ENCODE measurements at regions not wholly inside any gene's neighbourhood (a gene's known extent, or its start where the extent isn't known, plus 50 kb on each side); places are given as distances from the start of the nearest gene placed in this dataset.
"Not testable (repeated sequence)": the region's sequence is repeated elsewhere in the genome, so short reads cannot be mapped to it uniquely, and the experiment has no call there.

DNA sequence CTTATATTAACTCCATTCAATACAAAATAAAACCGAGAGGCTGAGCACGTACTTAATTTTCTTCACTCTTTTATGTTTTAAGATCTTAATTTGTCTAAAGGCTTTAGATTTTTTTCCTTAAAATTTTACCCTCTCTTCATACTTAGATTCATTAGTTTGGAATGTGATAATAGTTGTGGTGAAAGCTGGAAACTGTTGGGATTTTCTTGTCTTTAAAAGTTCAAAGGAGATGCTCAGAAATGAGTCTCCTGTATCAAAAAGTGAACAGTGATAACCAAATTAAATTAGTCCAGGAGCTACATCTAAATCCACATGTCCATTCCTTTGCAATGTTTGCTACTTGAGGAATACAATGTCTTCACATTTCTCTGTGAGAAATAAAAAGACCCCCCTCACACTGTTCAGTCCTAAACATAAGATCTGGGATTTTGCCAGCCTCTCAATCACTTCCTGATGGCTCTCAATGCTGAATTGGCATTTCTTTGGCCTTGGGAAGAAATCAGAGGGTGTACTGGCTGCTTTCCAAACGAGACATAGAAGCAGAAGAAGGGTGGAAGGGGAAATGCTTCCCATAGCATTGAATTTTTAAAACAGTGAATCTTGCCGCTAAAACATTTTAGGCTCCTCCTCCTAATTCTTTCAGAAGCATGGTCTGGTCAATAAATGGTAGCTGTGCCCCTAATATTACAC is 245.0 kb downstream of the SHOX2 start:
- Mint-ChIP-seq H3K27ac (no peak overlapping the region), H3K27me3 (no peaks in the 10 kb centered on the region), H3K9me3 (no peaks in the 10 kb centered on the region), H3K4me3 (no peak overlapping the region), H3K36me3 (ENCODE audit: insufficient read depth) (no peaks in the 10 kb centered on the region), H3K4me1 (ENCODE audit: low read depth in 2 of 2) (no peaks in the 10 kb centered on the region)
- DNase-seq (no peak), ATAC-seq (replicated peaks) (no peak)

DNA sequence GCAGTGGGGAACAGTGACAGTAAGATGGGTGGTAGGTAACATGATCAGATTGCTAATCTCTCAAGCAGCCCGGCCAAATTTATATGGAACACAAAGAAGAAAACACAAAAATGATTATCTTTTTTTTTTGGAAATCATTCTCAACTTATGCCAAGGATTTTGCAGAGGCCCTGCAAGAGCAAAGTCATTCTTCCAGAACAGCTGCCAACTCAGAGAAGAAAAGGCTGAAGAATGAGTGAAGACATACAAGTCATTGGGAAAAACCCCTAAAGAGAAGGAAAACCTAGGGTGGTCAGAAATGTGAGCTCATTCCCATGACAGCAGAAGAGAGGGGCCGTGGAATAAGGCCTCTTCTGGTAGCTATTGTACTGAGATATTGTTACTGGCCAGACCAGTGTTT is 246.7 kb downstream of the SHOX2 start:
- no peaks in the 10 kb centered on the region for H3K27me3 Mint-ChIP-seq
- no peak overlapping the region for H3K4me3 Mint-ChIP-seq
- DNase-seq (no peak), ATAC-seq (replicated peaks) (no peak)
- H3K27ac Mint-ChIP-seq = no peak overlapping the region
- no peaks in the 10 kb centered on the region for H3K9me3 Mint-ChIP-seq
- H3K36me3 Mint-ChIP-seq (ENCODE audit: insufficient read depth) = no peaks in the 10 kb centered on the region
- no peaks in the 10 kb centered on the region for H3K4me1 Mint-ChIP-seq (ENCODE audit: low read depth in 2 of 2)

DNA sequence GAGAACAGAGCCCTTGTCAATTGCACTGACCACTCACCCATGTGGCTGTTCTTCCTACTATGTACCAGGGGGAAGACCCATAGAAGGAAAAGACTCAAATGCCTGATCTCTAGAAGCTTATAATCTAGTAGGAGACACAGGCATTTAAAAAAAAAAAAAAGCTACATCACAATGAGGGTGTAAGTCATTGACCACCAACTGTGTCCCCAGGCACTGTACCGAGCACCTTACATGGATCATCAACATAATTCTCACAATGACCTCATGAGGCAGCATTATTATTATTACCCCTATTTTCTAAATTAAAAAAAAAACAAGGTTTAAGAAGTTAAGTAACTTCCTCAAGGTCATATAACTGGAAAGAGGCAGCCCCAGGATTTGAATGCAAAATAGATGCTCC is 247.4 kb downstream of the SHOX2 start:
- Mint-ChIP-seq H3K4me3 (no peak overlapping the region), H3K9me3 (no peaks in the 10 kb centered on the region), H3K27ac (no peak overlapping the region), H3K27me3 (no peaks in the 10 kb centered on the region), H3K36me3 (ENCODE audit: insufficient read depth) (no peaks in the 10 kb centered on the region), H3K4me1 (ENCODE audit: low read depth in 2 of 2) (no peaks in the 10 kb centered on the region)
- ATAC-seq (replicated peaks) (no peak), DNase-seq (no peak)

DNA sequence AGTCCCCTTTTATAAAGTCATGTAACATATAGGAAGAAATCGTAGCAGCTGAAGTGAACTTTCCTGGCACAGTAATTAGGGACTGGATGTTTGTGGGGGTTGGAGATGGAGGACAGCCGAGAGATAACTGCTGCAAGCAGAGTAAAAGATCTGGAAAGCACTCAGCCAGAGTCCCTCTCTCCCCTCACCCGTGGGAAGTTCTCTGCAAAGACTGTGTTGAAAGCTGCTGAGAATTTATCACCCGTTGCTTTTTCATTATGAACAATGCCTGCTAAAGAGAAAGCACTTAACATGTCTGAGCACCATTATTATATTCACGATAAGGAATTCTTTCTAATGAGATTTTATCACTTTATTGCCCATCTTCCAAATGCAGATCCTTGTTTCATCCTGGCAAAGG is 248.8 kb downstream of the SHOX2 start:
- DNase-seq (no peak), ATAC-seq (replicated peaks) (no peak)
- H3K27ac Mint-ChIP-seq = no peak overlapping the region

DNA sequence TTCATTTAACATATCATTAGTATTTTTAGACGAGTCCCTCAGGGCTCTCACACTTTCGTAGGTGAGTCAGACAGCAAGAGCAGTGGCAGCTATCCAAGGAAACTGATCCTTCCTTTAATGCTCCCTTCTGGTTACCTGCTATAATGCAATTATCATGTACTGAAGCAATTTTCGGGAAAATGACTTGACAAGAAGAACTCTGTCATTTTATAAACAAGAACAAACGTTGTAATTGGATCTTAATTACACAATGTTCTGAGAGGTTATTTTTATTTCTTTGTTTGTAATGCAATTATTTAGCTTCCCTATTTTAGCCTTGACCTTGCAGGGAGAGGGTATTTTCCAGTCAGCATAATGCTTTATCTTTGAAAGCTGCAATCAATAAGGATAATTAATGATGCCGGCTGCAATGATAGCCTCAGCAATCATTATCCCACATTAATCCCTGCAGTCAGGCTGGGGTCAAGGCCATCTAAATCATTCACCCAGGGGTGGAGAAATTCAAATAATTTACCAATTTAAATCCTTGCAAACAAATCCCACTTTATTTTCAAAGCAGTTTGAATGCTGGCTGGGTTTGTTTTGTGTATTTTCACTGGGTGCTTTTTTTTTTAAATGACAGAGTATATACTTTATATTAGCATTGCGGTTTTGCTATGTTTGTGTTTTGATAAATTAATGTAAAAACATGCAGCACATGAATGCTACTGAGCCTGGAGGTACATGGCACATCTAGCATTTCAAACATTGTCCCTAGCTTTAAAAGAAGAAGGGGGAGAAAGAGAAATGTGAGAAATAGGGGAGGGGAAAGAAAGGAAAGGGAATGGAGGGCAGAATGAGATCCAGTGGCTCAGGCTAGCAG is 249.9 kb downstream of the SHOX2 start:
- Mint-ChIP-seq H3K4me1 (ENCODE audit: low read depth in 2 of 2) (no peaks in the 10 kb centered on the region), H3K27ac (no peak overlapping the region), H3K9me3 (no peaks in the 10 kb centered on the region), H3K27me3 (no peaks in the 10 kb centered on the region), H3K36me3 (ENCODE audit: insufficient read depth) (no peaks in the 10 kb centered on the region), H3K4me3 (no peak overlapping the region)
- ATAC-seq (replicated peaks) (no peak), DNase-seq (no peak)

More for the DNA sequence above, 248.8 kb downstream of the SHOX2 start:
- H3K27me3 Mint-ChIP-seq = no peaks in the 10 kb centered on the region
- no peaks in the 10 kb centered on the region for H3K9me3 Mint-ChIP-seq
- no peaks in the 10 kb centered on the region for H3K36me3 Mint-ChIP-seq (ENCODE audit: insufficient read depth)
- no peaks in the 10 kb centered on the region for H3K4me1 Mint-ChIP-seq (ENCODE audit: low read depth in 2 of 2)
- H3K4me3 Mint-ChIP-seq = no peak overlapping the region

DNA sequence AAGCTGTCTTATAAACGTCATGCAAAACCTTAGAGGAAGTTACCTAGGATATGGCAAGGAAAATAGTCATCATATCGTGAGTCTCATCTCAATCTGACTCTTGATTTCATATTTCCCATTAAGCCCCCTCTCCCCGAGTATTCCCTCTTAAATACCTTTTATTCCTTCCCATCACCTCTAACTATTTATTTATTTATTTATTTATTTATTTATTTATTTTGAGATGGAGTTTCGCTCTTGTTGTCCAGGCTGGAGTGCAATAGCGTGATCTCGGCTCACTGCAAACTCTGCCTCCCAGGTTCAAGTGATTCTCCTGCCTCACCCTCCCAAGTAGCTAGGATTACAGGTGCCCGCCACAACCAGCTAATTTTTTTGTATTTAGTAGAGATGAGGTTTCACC is 260.4 kb downstream of the SHOX2 start:
- DNase-seq; H3K4me3 Mint-ChIP-seq; H3K36me3 Mint-ChIP-seq (ENCODE audit: insufficient read depth); H3K27me3 Mint-ChIP-seq; H3K4me1 Mint-ChIP-seq (ENCODE audit: low read depth in 2 of 2); H3K27ac Mint-ChIP-seq; ATAC-seq (replicated peaks); H3K9me3 Mint-ChIP-seq: not testable (repeated sequence)

DNA sequence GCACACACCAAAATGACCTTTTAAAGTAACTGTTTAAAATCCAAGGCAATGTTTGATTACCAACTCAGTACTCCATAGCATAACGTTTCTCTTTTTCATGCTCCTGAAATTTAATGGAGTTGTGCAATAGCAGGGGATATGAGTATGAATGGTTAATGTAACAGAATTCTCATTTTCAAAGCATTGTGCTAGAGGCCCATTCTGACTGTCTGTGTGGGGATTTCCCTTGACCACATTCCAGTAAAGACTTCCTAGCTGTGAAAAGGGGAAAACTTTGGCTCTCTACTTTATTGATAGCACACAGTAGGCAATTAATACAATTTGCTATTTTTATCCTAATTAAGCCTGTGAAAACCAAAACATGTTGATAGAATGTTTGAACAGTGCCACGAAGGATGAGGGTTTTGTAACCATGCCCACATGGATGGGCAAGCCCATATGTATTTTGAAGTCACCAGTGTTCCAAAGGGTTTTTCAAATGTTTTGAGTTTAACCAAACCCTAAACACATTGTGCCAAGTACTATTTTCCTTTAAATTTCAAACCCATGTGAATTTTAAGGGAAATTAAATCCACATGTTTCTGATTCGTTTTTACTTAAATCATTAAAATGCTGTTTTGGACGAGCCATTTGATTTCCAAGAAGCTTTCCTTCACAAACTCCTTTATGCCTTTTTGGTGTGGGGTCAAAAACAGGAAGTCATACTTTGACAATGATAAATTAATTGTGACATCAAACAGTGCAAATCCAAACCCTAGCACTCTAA is 261.2 kb downstream of the SHOX2 start:
- no peak for DNase-seq
- H3K4me1 Mint-ChIP-seq (ENCODE audit: low read depth in 2 of 2) = no peaks in the 10 kb centered on the region
- no peaks in the 10 kb centered on the region for H3K36me3 Mint-ChIP-seq (ENCODE audit: insufficient read depth)
- ATAC-seq (replicated peaks) = no peak
- peaks cover 3 to 7% of the 10 kb centered on the region in 2 donors for H3K9me3 Mint-ChIP-seq
- no peak overlapping the region for H3K27ac Mint-ChIP-seq
- H3K27me3 Mint-ChIP-seq = no peaks in the 10 kb centered on the region
- no peak overlapping the region for H3K4me3 Mint-ChIP-seq

DNA sequence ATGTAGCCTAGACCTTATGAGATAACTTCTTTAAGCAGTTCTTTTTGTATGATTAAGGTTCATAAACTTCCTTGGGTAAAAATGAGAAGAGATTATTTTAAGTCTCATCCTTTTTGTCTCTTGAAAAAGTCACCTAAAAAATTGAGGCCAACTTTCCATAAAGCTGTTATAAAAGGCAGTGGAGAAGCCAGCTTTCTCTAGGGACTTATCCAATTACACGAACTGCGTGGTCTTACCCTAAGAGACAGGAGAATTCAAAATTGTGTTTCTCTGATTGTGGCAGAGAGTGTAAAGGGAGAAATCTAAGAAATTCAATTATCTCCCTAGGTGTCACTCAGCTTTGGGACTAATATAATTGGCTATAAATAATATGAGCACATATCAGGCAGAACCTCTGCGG is 262.0 kb downstream of the SHOX2 start:
- ATAC-seq (replicated peaks) = no peak
- H3K9me3 Mint-ChIP-seq = peaks cover 3 to 7% of the 10 kb centered on the region in 2 donors

DNA sequence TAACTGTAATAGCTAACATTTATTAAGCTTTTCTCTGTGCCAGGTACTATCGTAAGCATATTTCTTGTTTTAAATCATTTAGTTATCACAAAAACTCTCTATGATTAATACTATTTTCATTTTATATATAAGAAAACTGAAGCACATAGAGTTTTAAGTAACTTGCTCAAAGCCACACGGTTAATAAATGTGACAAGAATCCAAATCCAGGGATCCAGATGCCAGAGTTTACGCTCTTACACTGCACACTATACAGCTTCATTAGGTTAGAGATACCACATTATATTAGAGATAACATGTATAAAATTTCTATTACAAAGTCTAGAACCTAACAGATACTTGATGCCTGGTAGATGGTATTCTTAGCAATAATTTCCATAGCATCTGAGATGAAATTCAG is 265.2 kb downstream of the SHOX2 start:
- no peak overlapping the region for H3K4me3 Mint-ChIP-seq
- H3K27me3 Mint-ChIP-seq = no peaks in the 10 kb centered on the region
- no peaks in the 10 kb centered on the region for H3K4me1 Mint-ChIP-seq (ENCODE audit: low read depth in 2 of 2)
- no peak overlapping the region for H3K27ac Mint-ChIP-seq
- ATAC-seq (replicated peaks) (no peak), DNase-seq (no peak)
- peaks cover 0 to under 1% of the 10 kb centered on the region in 2 donors for H3K9me3 Mint-ChIP-seq
- H3K36me3 Mint-ChIP-seq (ENCODE audit: insufficient read depth) = no peaks in the 10 kb centered on the region

More for the DNA sequence above, 262.0 kb downstream of the SHOX2 start:
- H3K4me1 Mint-ChIP-seq (ENCODE audit: low read depth in 2 of 2) = no peaks in the 10 kb centered on the region
- no peak overlapping the region for H3K4me3 Mint-ChIP-seq
- no peaks in the 10 kb centered on the region for H3K27me3 Mint-ChIP-seq
- no peak for DNase-seq
- H3K27ac Mint-ChIP-seq = no peak overlapping the region
- H3K36me3 Mint-ChIP-seq (ENCODE audit: insufficient read depth) = no peaks in the 10 kb centered on the region

DNA sequence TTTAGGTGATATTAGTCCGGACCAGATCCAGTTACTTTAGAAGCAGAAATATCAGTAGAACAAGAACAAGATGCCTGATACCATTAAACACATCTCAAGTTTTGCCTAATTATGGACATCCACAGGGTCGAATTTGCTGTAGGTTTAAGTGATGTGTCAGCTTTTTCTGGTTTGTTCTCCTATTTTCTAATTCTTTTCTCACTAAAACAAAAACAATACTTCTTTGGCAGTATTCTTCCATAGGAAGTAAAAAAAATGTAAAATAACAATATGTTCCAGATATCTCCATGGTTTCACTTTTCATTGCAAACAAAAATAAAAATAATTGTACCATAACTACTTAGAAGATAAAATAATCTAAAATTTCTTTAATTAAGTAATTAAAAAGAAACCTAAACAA is 265.7 kb downstream of the SHOX2 start:
- Mint-ChIP-seq H3K4me1 (ENCODE audit: low read depth in 2 of 2) (no peaks in the 10 kb centered on the region), H3K9me3 (no peaks in the 10 kb centered on the region), H3K36me3 (ENCODE audit: insufficient read depth) (no peaks in the 10 kb centered on the region), H3K27ac (no peak overlapping the region), H3K27me3 (no peaks in the 10 kb centered on the region), H3K4me3 (no peak overlapping the region)
- ATAC-seq (replicated peaks) = no peak
- DNase-seq = no peak

DNA sequence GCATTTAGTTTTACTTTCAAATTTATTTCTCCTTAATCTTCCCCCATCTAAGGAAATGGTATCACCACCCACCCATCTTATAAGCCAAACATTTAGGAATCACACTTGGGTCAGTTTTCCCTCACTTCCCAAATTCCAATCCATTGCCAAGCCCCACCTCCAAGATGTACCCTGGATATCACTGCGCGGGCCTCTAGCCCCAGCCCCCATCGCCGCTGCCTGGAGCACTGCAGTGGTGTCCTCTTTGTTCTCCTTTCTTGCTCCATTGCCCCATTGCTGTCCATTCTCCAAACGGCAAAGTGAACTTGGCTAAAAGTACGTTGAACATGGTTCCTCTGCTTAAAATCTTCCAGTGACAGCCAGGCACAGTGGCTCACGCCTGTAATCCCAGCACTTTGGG is 267.8 kb downstream of the SHOX2 start:
- no peaks in the 10 kb centered on the region for H3K4me1 Mint-ChIP-seq (ENCODE audit: low read depth in 2 of 2)
- H3K4me3 Mint-ChIP-seq = no peak overlapping the region
- no peaks in the 10 kb centered on the region for H3K36me3 Mint-ChIP-seq (ENCODE audit: insufficient read depth)
- no peak for DNase-seq
- peaks cover 3 to 8% of the 10 kb centered on the region in 2 donors for H3K9me3 Mint-ChIP-seq
- no peak for ATAC-seq (replicated peaks)
- H3K27me3 Mint-ChIP-seq = peaks cover 8% of the 10 kb centered on the region in 2 donors
- H3K27ac Mint-ChIP-seq = no peak overlapping the region

DNA sequence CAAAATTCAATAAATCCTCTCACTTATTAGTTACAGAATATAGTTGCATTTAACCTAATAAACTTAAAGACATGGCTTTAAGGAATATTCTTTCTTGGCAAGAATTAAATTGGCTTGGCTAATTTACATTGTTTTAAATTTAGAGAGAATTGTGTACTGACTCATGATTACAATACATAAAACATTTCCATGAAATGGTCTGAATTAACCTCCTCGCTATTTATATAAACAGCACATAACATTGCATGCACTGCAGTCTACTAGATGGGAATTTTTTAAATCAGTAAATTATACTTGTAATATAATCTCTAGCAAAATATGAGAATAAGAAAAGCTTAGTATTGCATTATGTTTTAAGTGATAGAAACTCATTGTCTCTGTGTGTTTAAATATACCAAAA is 268.9 kb downstream of the SHOX2 start:
- no peaks in the 10 kb centered on the region for H3K4me1 Mint-ChIP-seq (ENCODE audit: low read depth in 2 of 2)
- no peaks in the 10 kb centered on the region for H3K36me3 Mint-ChIP-seq (ENCODE audit: insufficient read depth)
- ATAC-seq (replicated peaks) = no peak
- peaks cover 8% of the 10 kb centered on the region in 2 donors for H3K27me3 Mint-ChIP-seq
- no peak overlapping the region for H3K4me3 Mint-ChIP-seq
- peaks cover 3 to 8% of the 10 kb centered on the region in 2 donors for H3K9me3 Mint-ChIP-seq
- no peak for DNase-seq
- H3K27ac Mint-ChIP-seq = no peak overlapping the region

DNA sequence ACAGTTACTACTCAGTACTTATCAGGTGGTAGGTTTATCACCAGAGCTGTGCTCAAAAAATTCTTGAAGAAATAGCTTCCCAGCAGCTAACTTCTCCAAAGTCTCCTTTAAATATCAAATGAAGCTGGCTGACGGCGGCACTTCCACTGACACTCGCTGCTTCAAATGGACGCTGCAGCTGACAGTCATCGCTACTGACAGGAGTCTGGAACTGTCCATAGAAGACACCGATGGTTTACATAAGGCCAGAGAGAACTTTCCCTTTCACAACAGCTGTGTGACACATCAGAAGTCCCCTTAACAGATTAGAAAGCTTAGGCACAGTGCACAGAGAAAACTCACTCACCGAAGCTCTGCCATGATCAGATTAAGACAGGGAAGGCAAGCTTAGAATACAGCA is 270.2 kb downstream of the SHOX2 start:
- peaks cover 8% of the 10 kb centered on the region in 2 donors for H3K27me3 Mint-ChIP-seq
- H3K4me1 Mint-ChIP-seq (ENCODE audit: low read depth in 2 of 2) = no peaks in the 10 kb centered on the region
- H3K9me3 Mint-ChIP-seq = peaks cover 3 to 8% of the 10 kb centered on the region in 2 donors
- H3K27ac Mint-ChIP-seq = no peak overlapping the region
- ATAC-seq (replicated peaks) (no peak), DNase-seq (no peak)
- H3K4me3 Mint-ChIP-seq = no peak overlapping the region
- no peaks in the 10 kb centered on the region for H3K36me3 Mint-ChIP-seq (ENCODE audit: insufficient read depth)
